ENCODE measurements at regions not wholly inside any gene's neighbourhood (a gene's known extent, or its start where the extent isn't known, plus 50 kb on each side); places are given as distances from the start of the nearest gene placed in this dataset.

- Histone ChIP-seq H3K36me3 (ENCODE audit: control insufficient read depth in 2 of 3, insufficient read depth in 3 of 3, low read length in 3 of 3) (no peaks in the 10 kb centered on the region), H3K9me3 (ENCODE audit: control insufficient read depth in 2 of 3, insufficient read depth in 1 of 3, low read length in 3 of 3) (no peaks in the 10 kb centered on the region), H3K4me3 (ENCODE audit: low read length in 3 of 3) (no peak overlapping the region), H3K9ac (ENCODE audit: low read length in 3 of 3) (no peak overlapping the region), H3K27ac (ENCODE audit: low read depth in 2 of 2, low read length in 2 of 2) (no peak overlapping the region), H3K4me1 (ENCODE audit: control insufficient read depth in 2 of 3, insufficient read depth in 2 of 3, low read depth in 1 of 3, low read length in 3 of 3) (peaks cover 0 to 2% (median 0%) of the 10 kb centered on the region in 3 donors), H3K27me3 (ENCODE audit: control insufficient read depth, insufficient read depth, low read length) (peaks cover 2% of the 10 kb centered on the region)
- peak in 3 of 5 donors; percentile 46 to 64 (median 61) for DNase-seq
- FAIRE-seq: no peak
- intact Hi-C loops (cut with DNase I): no loop called here
- TF ChIP-seq, protein P1, sequence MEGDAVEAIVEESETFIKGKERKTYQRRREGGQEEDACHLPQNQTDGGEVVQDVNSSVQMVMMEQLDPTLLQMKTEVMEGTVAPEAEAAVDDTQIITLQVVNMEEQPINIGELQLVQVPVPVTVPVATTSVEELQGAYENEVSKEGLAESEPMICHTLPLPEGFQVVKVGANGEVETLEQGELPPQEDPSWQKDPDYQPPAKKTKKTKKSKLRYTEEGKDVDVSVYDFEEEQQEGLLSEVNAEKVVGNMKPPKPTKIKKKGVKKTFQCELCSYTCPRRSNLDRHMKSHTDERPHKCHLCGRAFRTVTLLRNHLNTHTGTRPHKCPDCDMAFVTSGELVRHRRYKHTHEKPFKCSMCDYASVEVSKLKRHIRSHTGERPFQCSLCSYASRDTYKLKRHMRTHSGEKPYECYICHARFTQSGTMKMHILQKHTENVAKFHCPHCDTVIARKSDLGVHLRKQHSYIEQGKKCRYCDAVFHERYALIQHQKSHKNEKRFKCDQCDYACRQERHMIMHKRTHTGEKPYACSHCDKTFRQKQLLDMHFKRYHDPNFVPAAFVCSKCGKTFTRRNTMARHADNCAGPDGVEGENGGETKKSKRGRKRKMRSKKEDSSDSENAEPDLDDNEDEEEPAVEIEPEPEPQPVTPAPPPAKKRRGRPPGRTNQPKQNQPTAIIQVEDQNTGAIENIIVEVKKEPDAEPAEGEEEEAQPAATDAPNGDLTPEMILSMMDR (IDR thresholded peaks at IDR 0.05; ENCODE audit: borderline replicate concordance, extremely low read depth, insufficient read depth): no peak
Observed at GRCh38 chr10:130631142-130632096, 495.2 kb downstream of the GLRX3 start.

DNA sequence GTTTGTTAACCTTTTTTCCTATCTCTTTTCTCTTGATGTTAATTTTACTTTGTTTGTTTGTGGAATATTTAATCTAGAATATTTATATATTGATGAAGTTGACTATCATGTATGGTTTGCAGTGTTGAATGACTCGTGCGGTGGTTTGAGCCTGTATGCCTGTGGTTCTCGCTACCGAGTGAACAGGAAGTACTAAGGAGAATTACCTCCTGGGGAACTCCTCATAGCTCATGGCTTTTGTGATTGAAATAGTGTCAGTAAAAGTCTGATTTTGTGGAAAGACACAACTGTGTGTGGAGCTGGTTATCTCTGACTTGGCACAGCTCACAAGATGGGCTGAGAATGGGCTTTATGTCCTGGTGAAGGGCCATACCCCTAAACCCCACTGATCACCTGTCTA lies 498.6 kb downstream of the GLRX3 start:
- peaks cover 2% of the 10 kb centered on the region for H3K27me3 ChIP-seq (ENCODE audit: control insufficient read depth, insufficient read depth, low read length)
- no peak overlapping the region for H3K4me3 ChIP-seq (ENCODE audit: low read length in 3 of 3)
- H3K36me3 ChIP-seq (ENCODE audit: control insufficient read depth in 2 of 3, insufficient read depth in 3 of 3, low read length in 3 of 3): no peaks in the 10 kb centered on the region
- peaks cover 0 to 2% (median 0%) of the 10 kb centered on the region in 3 donors for H3K4me1 ChIP-seq (ENCODE audit: control insufficient read depth in 2 of 3, insufficient read depth in 2 of 3, low read depth in 1 of 3, low read length in 3 of 3)
- H3K9me3 ChIP-seq (ENCODE audit: control insufficient read depth in 2 of 3, insufficient read depth in 1 of 3, low read length in 3 of 3): no peaks in the 10 kb centered on the region
- TF ChIP-seq, protein P1 (IDR thresholded peaks at IDR 0.05; ENCODE audit: borderline replicate concordance, extremely low read depth, insufficient read depth): no peak
- H3K27ac ChIP-seq (ENCODE audit: low read depth in 2 of 2, low read length in 2 of 2): no peak overlapping the region
- DNase-seq: no peak
- intact Hi-C loops (cut with DNase I): no loop called here
- H3K9ac ChIP-seq (ENCODE audit: low read length in 3 of 3): no peak overlapping the region
- FAIRE-seq: no peak

DNA sequence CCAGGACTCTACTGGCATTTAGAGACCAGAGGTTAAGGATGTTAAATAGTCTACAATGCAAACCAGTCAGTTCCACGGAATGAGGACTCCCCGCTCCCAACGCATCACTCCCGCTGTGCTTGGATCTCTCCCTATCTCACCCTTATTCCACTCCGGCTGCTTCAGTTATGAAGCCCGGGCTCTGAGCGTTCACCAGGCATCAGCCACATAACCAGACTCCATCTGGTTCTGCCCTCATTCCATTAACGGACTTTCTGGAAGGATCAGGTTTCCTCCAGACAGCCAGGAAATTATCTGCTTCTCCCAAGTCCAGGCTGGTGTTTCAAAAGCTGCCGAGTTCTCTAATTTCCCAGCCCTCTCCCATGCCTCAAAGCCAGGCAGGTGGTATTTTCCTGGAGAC lies 499.3 kb downstream of the GLRX3 start:
- TF ChIP-seq, protein P1 (IDR thresholded peaks at IDR 0.05; ENCODE audit: borderline replicate concordance, extremely low read depth, insufficient read depth): no peak
- no peak overlapping the region for H3K27ac ChIP-seq (ENCODE audit: low read depth in 2 of 2, low read length in 2 of 2)
- H3K9ac ChIP-seq (ENCODE audit: low read length in 3 of 3): no peak overlapping the region
- intact Hi-C loops (cut with DNase I): no loop called here
- no peak overlapping the region for H3K4me3 ChIP-seq (ENCODE audit: low read length in 3 of 3)
- peaks cover 2% of the 10 kb centered on the region for H3K27me3 ChIP-seq (ENCODE audit: control insufficient read depth, insufficient read depth, low read length)
- peak in 3 of 5 donors; percentile 24 to 62 (median 57) for DNase-seq
- H3K36me3 ChIP-seq (ENCODE audit: control insufficient read depth in 2 of 3, insufficient read depth in 3 of 3, low read length in 3 of 3): no peaks in the 10 kb centered on the region
- peaks cover 0 to 2% (median 0%) of the 10 kb centered on the region in 3 donors for H3K4me1 ChIP-seq (ENCODE audit: control insufficient read depth in 2 of 3, insufficient read depth in 2 of 3, low read depth in 1 of 3, low read length in 3 of 3)
- FAIRE-seq: no peak
- no peaks in the 10 kb centered on the region for H3K9me3 ChIP-seq (ENCODE audit: control insufficient read depth in 2 of 3, insufficient read depth in 1 of 3, low read length in 3 of 3)
